ENCODE measurements at regions not wholly inside any gene's neighbourhood (a gene's known extent, or its start where the extent isn't known, plus 50 kb on each side); places are given as distances from the start of the nearest gene placed in this dataset.

GRCh38 chr21:32189688-32190483, 89.0 kb downstream of the MIS18A start:
- no peak overlapping the region for H2AFZ ChIP-seq (ENCODE audit: low read length)
- no peak overlapping the region for H4K91ac ChIP-seq (ENCODE audit: low read depth, low read length, poor library complexity)
- H3K4me1 ChIP-seq (ENCODE audit: control insufficient read depth in 2 of 2, insufficient read depth in 1 of 2, low read depth in 1 of 2, low read length in 2 of 2), result peaks cover 0 to 12% of the 10 kb centered on the region in 2 donors
- no peak overlapping the region for H2BK120ac ChIP-seq (ENCODE audit: low read depth, low read length)
- no peak overlapping the region for H3K23ac ChIP-seq (ENCODE audit: low read depth, low read length, poor library complexity)
- WGBS, 2 donors (ENCODE audit: extremely low coverage in 2 of 2, insufficient read length in 2 of 2, insufficient replicate concordance in 1 of 2), result no CpG with 5 or more reads among the region's 5 CpGs
- H3K27ac ChIP-seq (replicated peaks; ENCODE audit: low read length), result no peak overlapping the region
- H3K9me3 ChIP-seq (replicated peaks in 1 of 2; ENCODE audit: control insufficient read depth in 2 of 2, insufficient read depth in 1 of 2, low read depth in 1 of 2, low read length in 2 of 2), result no peaks in the 10 kb centered on the region
- H3K36me3 ChIP-seq (replicated peaks in 1 of 2; ENCODE audit: control insufficient read depth in 2 of 2, insufficient read depth in 2 of 2, low read length in 2 of 2), result no peaks in the 10 kb centered on the region
- H2BK15ac ChIP-seq (ENCODE audit: low read length), result no peak overlapping the region
- no peak overlapping the region for H3K9ac ChIP-seq (ENCODE audit: low read depth, low read length, poor library complexity)
- H3K18ac ChIP-seq (ENCODE audit: low read length), result no peak overlapping the region
- H3K4me3 ChIP-seq (ENCODE audit: low read length in 2 of 2), result no peak overlapping the region
- no peak overlapping the region for H2BK5ac ChIP-seq (ENCODE audit: low read length)
- H2AK5ac ChIP-seq (ENCODE audit: low read depth, low read length), result no peak overlapping the region
- H3K27me3 ChIP-seq (ENCODE audit: control insufficient read depth in 3 of 3, insufficient read depth in 3 of 3, low read depth in 1 of 3, low read length in 3 of 3), result no peaks in the 10 kb centered on the region
- DNase-seq (ENCODE audit: low spot score), result no peak
- H3K79me1 ChIP-seq (ENCODE audit: low read depth, low read length), result no peaks in the 10 kb centered on the region
- no peak overlapping the region for H2BK12ac ChIP-seq (ENCODE audit: low read length)
- no peak overlapping the region for H3K14ac ChIP-seq (ENCODE audit: low read length)
- H4K8ac ChIP-seq (ENCODE audit: low read depth, low read length), result no peak overlapping the region
- no peak overlapping the region for H3K4me2 ChIP-seq (ENCODE audit: insufficient read depth, low read length, poor library complexity, severe bottlenecking)
- H3K4ac ChIP-seq (ENCODE audit: low read length), result no peak overlapping the region

DNA sequence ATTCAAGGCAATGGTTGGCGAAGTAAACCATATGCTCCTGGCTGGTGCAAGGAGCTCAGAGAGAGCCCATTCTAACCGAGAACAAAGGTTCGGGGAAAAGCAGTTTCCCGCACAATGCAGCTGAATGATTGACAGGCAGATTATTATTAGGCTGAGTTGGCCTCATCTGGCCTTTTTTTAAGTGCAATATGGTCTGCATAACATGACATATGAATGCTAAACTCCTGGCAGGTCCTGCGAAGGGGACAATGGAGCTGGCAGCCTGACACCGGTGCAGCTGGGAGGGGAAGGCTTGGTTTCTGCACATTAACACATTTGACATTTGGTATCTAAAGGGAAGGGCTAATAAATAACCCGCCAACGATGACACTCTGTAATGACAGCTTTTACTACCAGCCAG, 92.0 kb downstream of the MIS18A start:
- Histone ChIP-seq H4K91ac (ENCODE audit: low read depth, low read length, poor library complexity) (no peak overlapping the region), H3K36me3 (replicated peaks in 1 of 2; ENCODE audit: control insufficient read depth in 2 of 2, insufficient read depth in 2 of 2, low read length in 2 of 2) (no peaks in the 10 kb centered on the region), H3K4me3 (ENCODE audit: low read length in 2 of 2) (no peak overlapping the region), H3K23ac (ENCODE audit: low read depth, low read length, poor library complexity) (no peak overlapping the region), H2AK5ac (ENCODE audit: low read depth, low read length) (no peak overlapping the region), H3K79me1 (ENCODE audit: low read depth, low read length) (no peaks in the 10 kb centered on the region), H3K4me2 (ENCODE audit: insufficient read depth, low read length, poor library complexity, severe bottlenecking) (no peak overlapping the region), H2BK5ac (ENCODE audit: low read length) (no peak overlapping the region), H2BK15ac (ENCODE audit: low read length) (no peak overlapping the region), H4K8ac (ENCODE audit: low read depth, low read length) (no peak overlapping the region), H3K9me3 (replicated peaks in 1 of 2; ENCODE audit: control insufficient read depth in 2 of 2, insufficient read depth in 1 of 2, low read depth in 1 of 2, low read length in 2 of 2) (no peaks in the 10 kb centered on the region), H3K14ac (ENCODE audit: low read length) (no peak overlapping the region), H3K27me3 (ENCODE audit: control insufficient read depth in 3 of 3, insufficient read depth in 3 of 3, low read depth in 1 of 3, low read length in 3 of 3) (no peaks in the 10 kb centered on the region), H3K18ac (ENCODE audit: low read length) (no peak overlapping the region), H2AFZ (ENCODE audit: low read length) (peak overlapping the region; percentile 39), H2BK12ac (ENCODE audit: low read length) (no peak overlapping the region), H3K4ac (ENCODE audit: low read length) (no peak overlapping the region), H2BK120ac (ENCODE audit: low read depth, low read length) (no peak overlapping the region), H3K27ac (replicated peaks; ENCODE audit: low read length) (no peak overlapping the region), H3K4me1 (ENCODE audit: control insufficient read depth in 2 of 2, insufficient read depth in 1 of 2, low read depth in 1 of 2, low read length in 2 of 2) (peaks cover 2 to 12% of the 10 kb centered on the region in 2 donors), H3K9ac (ENCODE audit: low read depth, low read length, poor library complexity) (no peak overlapping the region)
- DNase-seq (ENCODE audit: low spot score), result no peak
- WGBS, 2 donors (ENCODE audit: extremely low coverage in 2 of 2, insufficient read length in 2 of 2, insufficient replicate concordance in 1 of 2), result no CpG with 5 or more reads among the region's 8 CpGs

DNA sequence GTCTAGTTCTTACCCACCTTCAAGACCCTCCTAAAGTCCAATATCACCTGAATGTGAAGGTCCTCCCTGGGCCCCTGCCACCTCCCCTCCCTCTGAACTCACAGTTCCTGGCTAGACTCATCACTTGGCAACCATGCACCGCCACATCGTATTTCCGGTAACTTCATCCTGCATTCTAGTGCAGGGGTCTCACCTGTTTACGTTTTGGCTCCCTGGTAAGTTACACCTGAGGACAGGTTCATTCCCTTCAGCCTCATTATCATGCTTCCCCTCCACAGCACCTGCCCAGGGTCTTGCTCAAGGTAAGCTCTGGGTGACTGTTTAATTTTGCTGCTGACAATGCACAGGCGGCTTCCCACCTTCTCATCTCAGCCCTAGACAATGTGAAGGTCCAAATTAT, 93.1 kb downstream of the MIS18A start:
- peaks cover 2 to 12% of the 10 kb centered on the region in 2 donors for H3K4me1 ChIP-seq (ENCODE audit: control insufficient read depth in 2 of 2, insufficient read depth in 1 of 2, low read depth in 1 of 2, low read length in 2 of 2)
- H2AFZ ChIP-seq (ENCODE audit: low read length), result no peak overlapping the region
- no peaks in the 10 kb centered on the region for H3K27me3 ChIP-seq (ENCODE audit: control insufficient read depth in 3 of 3, insufficient read depth in 3 of 3, low read depth in 1 of 3, low read length in 3 of 3)
- H3K9ac ChIP-seq (ENCODE audit: low read depth, low read length, poor library complexity), result no peak overlapping the region
- DNase-seq (ENCODE audit: low spot score), result no peak
- no CpG with 5 or more reads among the region's 5 CpGs for WGBS, 2 donors (ENCODE audit: extremely low coverage in 2 of 2, insufficient read length in 2 of 2, insufficient replicate concordance in 1 of 2)
- no peak overlapping the region for H3K4me3 ChIP-seq (ENCODE audit: low read length in 2 of 2)
- no peaks in the 10 kb centered on the region for H3K79me1 ChIP-seq (ENCODE audit: low read depth, low read length)
- H4K91ac ChIP-seq (ENCODE audit: low read depth, low read length, poor library complexity), result peak overlapping the region; percentile 60
- no peak overlapping the region for H3K23ac ChIP-seq (ENCODE audit: low read depth, low read length, poor library complexity)
- no peaks in the 10 kb centered on the region for H3K9me3 ChIP-seq (replicated peaks in 1 of 2; ENCODE audit: control insufficient read depth in 2 of 2, insufficient read depth in 1 of 2, low read depth in 1 of 2, low read length in 2 of 2)
- no peak overlapping the region for H2BK120ac ChIP-seq (ENCODE audit: low read depth, low read length)
- no peak overlapping the region for H2BK15ac ChIP-seq (ENCODE audit: low read length)
- no peak overlapping the region for H2BK12ac ChIP-seq (ENCODE audit: low read length)
- H3K18ac ChIP-seq (ENCODE audit: low read length), result no peak overlapping the region
- H2BK5ac ChIP-seq (ENCODE audit: low read length), result no peak overlapping the region
- H3K27ac ChIP-seq (replicated peaks; ENCODE audit: low read length), result no peak overlapping the region
- no peak overlapping the region for H2AK5ac ChIP-seq (ENCODE audit: low read depth, low read length)
- H3K4ac ChIP-seq (ENCODE audit: low read length), result no peak overlapping the region
- no peak overlapping the region for H3K14ac ChIP-seq (ENCODE audit: low read length)
- no peak overlapping the region for H4K8ac ChIP-seq (ENCODE audit: low read depth, low read length)
- H3K4me2 ChIP-seq (ENCODE audit: insufficient read depth, low read length, poor library complexity, severe bottlenecking), result no peak overlapping the region
- no peaks in the 10 kb centered on the region for H3K36me3 ChIP-seq (replicated peaks in 1 of 2; ENCODE audit: control insufficient read depth in 2 of 2, insufficient read depth in 2 of 2, low read length in 2 of 2)

DNA sequence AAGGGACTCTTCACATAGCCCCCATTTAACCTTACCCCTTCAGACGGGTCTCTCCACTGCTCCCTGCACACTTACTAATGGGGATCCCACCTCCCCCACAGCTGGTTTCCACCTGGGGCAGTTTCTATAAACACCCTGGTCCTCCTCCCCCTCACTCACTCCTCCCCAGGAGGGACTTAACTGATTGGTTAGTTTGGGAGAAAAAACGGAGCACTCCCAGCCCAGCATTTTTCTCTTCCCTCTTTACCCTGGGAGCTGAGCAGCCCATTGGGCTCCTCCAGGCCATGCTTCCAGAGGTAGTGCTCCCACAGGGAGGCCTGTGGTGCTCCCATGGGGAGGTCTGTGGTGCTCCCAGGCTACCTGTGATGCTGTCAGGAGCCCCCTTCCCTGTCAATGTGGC, 93.7 kb downstream of the MIS18A start:
- Histone ChIP-seq H3K4ac (ENCODE audit: low read length) (no peak overlapping the region), H3K4me2 (ENCODE audit: insufficient read depth, low read length, poor library complexity, severe bottlenecking) (no peak overlapping the region), H3K9me3 (replicated peaks in 1 of 2; ENCODE audit: control insufficient read depth in 2 of 2, insufficient read depth in 1 of 2, low read depth in 1 of 2, low read length in 2 of 2) (no peaks in the 10 kb centered on the region), H2AK5ac (ENCODE audit: low read depth, low read length) (no peak overlapping the region), H2BK12ac (ENCODE audit: low read length) (no peak overlapping the region), H2BK5ac (ENCODE audit: low read length) (no peak overlapping the region), H3K27ac (replicated peaks; ENCODE audit: low read length) (no peak overlapping the region), H3K23ac (ENCODE audit: low read depth, low read length, poor library complexity) (no peak overlapping the region), H3K4me1 (ENCODE audit: control insufficient read depth in 2 of 2, insufficient read depth in 1 of 2, low read depth in 1 of 2, low read length in 2 of 2) (peaks cover 2 to 12% of the 10 kb centered on the region in 2 donors), H3K18ac (ENCODE audit: low read length) (no peak overlapping the region), H4K8ac (ENCODE audit: low read depth, low read length) (no peak overlapping the region), H2BK120ac (ENCODE audit: low read depth, low read length) (no peak overlapping the region), H3K4me3 (ENCODE audit: low read length in 2 of 2) (no peak overlapping the region), H3K27me3 (ENCODE audit: control insufficient read depth in 3 of 3, insufficient read depth in 3 of 3, low read depth in 1 of 3, low read length in 3 of 3) (no peaks in the 10 kb centered on the region), H3K36me3 (replicated peaks in 1 of 2; ENCODE audit: control insufficient read depth in 2 of 2, insufficient read depth in 2 of 2, low read length in 2 of 2) (no peaks in the 10 kb centered on the region), H3K9ac (ENCODE audit: low read depth, low read length, poor library complexity) (no peak overlapping the region), H3K79me1 (ENCODE audit: low read depth, low read length) (no peaks in the 10 kb centered on the region), H4K91ac (ENCODE audit: low read depth, low read length, poor library complexity) (no peak overlapping the region), H2BK15ac (ENCODE audit: low read length) (no peak overlapping the region), H3K14ac (ENCODE audit: low read length) (no peak overlapping the region), H2AFZ (ENCODE audit: low read length) (no peak overlapping the region)
- DNase-seq (ENCODE audit: low spot score), result no peak
- no CpG with 5 or more reads among the region's 2 CpGs for WGBS, 2 donors (ENCODE audit: extremely low coverage in 2 of 2, insufficient read length in 2 of 2, insufficient replicate concordance in 1 of 2)
